Stimulated activated CD4-positive, alpha-beta T cell treated with anti-CD3 and anti-CD28 coated beads, Interleukin-12 subunit alpha, Interleukin-12 subunit beta, amount 100 ng/mL, for 4 hours (primary cell): ENCODE measurements at regions not wholly inside any gene's neighbourhood (a gene's known extent, or its start where the extent isn't known, plus 50 kb on each side); places are given as distances from the start of the nearest gene placed in this dataset.

Experiments used
- DNase-seq: peaks from one replicate; pipeline ENCODE4 v3.0.0-alpha.2; 2020

DNA sequence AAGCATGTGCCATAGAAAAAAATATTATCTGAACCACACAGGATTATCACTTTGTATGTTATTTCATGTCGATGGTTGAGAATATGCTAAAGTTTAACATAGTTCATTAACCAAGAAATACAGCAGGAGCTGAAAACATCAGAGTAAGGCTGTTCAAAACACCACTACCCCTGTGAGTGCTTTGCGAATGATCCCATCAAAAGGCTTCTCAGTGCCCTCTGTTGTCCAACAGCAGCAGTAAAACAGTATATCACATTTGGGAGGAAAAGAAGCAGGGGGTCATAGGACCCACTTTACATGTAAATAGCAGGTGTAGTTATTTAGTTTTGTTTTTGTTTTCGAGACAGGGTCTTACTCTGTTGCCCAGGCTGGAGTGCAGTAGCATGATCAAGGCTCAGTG is 289.4 kb upstream of the FMN2 start:
- no peak for DNase-seq

GRCh38 chr1:239803781-239804180 is 287.9 kb upstream of the FMN2 start:
- DNase-seq = no peak

GRCh38 chr1:239804266-239804665 is 287.4 kb upstream of the FMN2 start:
- DNase-seq = no peak

DNA sequence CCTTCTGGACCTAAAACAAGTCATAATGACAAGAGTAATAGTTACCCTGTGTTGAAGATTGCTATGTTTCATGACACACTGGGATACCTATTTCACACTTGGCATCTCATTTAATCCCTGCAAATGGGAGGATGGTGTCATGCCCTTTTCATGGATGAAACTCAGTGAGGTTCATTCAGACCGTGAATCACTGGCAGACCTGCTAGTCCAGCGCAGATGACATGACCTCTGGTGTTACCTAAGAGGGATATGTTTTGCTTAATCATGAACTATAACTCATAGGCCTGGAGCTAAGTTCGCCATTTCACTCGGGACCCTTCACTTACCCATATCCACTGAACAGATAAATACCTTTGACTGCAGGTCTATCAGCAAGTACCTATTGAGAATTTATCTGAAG is 286.6 kb upstream of the FMN2 start:
- DNase-seq = no peak

GRCh38 chr1:239805851-239806772 is 285.6 kb upstream of the FMN2 start:
- no peak for DNase-seq

- DNase-seq = no peak
Observed at GRCh38 chr1:239806897-239807296, 284.8 kb upstream of the FMN2 start.

- no peak for DNase-seq
Observed at GRCh38 chr1:239807361-239807760, 284.3 kb upstream of the FMN2 start.

- no peak for DNase-seq
Observed at GRCh38 chr1:239810061-239810481, 281.6 kb upstream of the FMN2 start.

GRCh38 chr1:239811211-239811885 is 280.3 kb upstream of the FMN2 start:
- no peak for DNase-seq

DNA sequence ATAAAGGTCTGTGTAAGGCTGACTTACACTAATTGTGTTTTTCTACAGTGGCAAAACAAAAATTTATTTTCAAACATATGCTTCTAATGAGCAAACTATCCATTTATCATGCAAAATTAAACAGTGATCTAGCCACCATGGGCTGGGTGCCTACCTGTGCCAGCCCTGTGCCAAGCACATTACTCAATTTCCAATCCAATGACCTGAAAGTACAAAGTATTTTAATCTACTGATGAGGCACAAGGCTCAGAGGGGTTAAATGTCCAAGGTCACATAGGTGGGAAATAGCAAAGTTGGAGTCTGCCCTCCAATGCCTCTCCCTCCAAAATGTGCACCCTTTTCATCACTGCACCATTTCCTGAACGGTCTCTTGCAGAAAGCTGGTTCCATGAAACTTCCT is 279.1 kb upstream of the FMN2 start:
- DNase-seq = no peak

- DNase-seq = no peak
Observed at GRCh38 chr1:239814306-239814881, 277.3 kb upstream of the FMN2 start.

DNA sequence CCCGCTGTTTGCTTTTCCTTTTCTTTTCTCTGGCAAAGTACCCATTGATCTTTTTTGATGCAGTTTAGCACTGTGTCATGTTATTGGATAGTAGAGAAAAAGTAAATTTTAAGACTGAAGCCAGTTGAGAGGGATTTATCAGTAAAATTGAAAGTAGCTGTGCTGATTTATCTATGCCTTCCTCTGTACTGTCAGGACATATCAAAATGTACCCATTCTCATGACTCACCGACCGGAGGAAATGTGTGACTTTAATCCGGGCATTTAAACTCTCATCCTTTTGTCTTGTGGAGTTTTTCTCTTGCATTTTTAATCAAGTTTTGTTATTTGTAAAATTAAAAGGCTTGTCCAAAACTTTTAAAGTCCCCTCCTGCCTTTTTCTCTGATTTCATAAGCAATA is 276.6 kb upstream of the FMN2 start:
- DNase-seq = no peak

DNA sequence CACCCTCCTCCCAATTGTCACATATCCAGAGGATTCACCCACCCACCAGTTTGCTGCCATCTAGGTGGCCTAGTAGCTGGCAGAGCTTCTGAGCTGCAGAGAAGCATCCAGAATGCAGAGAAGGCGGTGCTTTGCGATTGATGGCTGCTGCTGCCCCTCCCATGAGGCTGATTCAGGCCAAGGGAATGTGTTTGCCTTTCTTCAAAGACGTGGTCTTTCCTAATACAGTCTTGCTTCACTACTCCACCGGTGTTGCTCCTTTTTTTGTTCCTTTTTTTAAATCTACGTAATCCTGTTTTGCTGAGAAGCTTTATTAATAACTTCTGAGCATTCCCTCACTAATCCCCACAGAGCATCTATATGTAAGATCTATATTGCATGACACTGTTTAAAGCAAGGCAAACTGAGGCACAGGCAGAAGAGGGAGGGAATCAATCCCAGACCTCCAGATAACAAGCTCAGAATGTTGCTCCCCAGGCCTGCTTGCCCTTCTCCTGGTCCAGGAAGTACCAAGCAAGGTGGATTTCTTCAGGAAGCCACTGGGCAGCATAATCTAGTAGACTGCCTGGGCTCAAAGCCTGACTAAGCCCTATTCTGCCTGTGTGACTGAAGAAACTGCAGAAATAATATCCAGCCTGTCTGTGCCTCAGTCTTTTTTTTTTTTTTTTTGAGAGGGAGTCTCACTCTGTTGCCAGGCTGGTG is 275.5 kb upstream of the FMN2 start:
- DNase-seq = no peak

DNA sequence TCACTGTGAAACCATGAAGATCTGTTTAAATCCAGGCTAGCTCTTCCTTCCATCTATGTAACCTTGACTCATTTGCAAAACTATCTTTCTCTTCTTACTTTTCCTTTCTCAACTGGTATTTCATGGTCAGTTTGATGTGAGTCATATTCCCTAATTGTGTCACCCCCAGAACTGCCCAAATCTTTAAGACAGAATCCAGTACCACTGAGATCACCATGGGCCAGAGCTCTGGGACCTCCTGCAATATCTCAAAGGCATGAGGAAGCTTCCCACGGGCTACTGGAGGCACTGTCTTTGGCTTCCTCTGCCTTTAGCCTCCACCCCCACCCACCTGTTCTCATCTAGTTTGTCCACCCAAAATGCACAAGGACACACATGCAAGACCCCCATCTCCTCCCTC is 274.4 kb upstream of the FMN2 start:
- no peak for DNase-seq

DNA sequence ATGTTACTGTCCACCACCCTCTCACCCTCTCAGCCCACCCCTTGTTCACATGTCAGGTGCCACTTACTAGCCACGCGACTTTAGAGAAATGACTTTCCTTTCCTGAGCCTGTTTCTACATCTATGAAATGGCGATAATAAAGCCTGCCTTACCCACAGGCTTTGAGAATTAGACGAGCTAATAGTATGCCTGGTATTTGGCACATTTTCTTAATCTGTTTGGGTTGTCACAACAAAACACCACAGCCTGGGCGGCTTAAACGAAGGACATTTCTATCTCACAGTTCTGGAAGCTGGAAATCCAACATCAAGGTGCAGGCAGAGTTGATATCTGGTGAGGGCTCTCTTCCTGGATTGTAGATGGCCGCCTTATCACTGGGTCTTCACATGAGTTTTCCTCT is 273.9 kb upstream of the FMN2 start:
- DNase-seq = no peak

DNA sequence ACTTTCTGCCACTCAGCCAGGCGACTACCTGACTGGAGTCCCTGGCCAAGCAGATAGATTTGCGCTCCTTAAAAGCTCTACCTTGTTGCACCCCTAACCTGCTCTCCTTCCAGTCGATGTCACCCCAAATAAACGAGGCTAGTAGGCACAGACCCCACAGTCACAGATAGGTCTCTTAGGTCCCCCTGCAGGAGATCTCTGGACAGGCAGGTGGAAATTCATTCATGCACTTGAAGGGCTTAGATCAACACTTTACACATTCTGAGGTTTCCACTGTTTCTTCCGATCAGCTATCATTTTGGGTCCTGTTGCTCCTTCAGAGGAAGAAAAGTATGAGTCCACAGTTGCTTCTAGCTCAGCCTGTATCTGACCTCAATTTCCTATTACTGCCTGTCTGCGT is 272.6 kb upstream of the FMN2 start:
- no peak for DNase-seq

DNA sequence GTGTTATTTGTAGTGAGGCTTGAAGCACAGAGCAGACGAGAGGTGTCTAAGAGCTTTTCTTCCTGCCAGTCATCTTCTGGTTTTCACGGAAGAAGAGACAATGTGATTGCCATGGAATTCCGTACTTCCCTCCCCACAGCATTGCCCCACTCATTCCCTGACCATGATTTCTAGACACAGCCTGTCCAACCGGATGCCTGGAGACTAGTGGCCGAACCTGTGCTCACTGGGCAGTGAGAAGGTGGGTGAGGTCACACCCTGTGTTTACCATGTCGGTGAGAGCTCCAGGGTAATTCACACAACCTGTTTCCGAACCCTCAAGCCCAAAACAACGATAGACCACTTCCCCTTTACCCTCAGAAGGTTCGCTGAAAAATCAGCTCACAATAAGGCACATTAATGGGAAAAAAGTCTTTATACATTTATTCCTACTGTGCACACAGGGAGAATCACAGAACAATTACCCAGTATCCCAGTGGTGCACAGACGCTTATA is 271.9 kb upstream of the FMN2 start:
- no peak for DNase-seq

DNA sequence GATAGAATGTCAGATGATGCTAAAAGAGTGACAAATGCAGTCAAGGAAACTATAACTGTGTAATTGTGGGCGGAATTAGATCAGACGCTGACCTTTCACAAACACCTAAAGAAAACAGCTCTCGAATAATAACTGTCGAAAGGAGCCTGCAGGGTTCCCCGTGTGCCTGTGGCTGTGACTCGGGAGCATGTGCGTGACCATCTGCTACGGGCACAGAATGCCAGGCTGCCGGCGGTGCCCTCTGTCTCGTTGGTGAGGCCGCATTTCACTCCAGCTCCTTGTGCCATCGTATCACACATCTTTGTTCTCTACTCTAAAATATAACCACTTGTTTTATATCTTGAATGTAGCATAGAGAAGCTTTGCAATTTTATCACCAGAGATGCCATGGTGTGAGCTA is 267.8 kb upstream of the FMN2 start:
- DNase-seq = no peak

DNA sequence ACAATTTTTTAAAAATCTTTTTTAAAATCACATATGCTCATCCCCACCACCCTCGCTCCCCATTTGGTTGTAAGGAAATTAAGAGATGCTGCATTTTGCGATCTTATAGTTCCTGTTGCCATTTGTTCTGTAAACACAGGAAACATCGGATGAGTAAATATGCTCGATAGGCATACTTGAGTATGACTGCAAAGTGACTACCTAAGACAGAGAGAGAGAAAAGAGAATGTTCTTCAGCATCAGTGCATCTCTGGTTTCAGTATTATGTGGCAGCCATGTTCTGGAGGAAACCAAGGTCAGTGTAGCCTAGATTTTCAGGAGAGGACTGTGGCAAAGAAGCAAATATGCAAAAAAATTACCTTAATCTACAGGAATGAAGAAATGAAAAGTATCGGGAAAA is 265.5 kb upstream of the FMN2 start:
- no peak for DNase-seq

- DNase-seq = no peak
Observed at GRCh38 chr1:239826736-239827135, 264.9 kb upstream of the FMN2 start.

GRCh38 chr1:239829535-239829934 is 262.1 kb upstream of the FMN2 start:
- no peak for DNase-seq

- no peak for DNase-seq
Observed at GRCh38 chr1:239831577-239832355, 259.9 kb upstream of the FMN2 start.
